Loucy (cell line): ENCODE measurements at regions not wholly inside any gene's neighbourhood (a gene's known extent, or its start where the extent isn't known, plus 50 kb on each side); places are given as distances from the start of the nearest gene placed in this dataset.

Source experiments
- H2AFZ ChIP-seq: fragments of 200-600 bp; sonication (generic); 2 replicates; pipeline ENCODE4 v1.6.0; 2016; ENCODE audit warnings: antibody characterized with exemption, mild to moderate bottlenecking, low read length, moderate library complexity
- H3F3A ChIP-seq: fragments of 200-600 bp; 2 replicates; pipeline ENCODE4 v1.6.0; 2016; ENCODE audit warnings: antibody characterized with exemption, low read depth, mild to moderate bottlenecking
- H3K27me3 ChIP-seq: fragments of 200-600 bp; sonication (generic); 2 replicates; pipeline ENCODE4 v1.6.1; 2014; ENCODE audit warnings: low read length, mild to moderate bottlenecking; ENCODE audit not compliant: insufficient read depth, poor library complexity, severe bottlenecking
- H3K36me3 ChIP-seq: fragments of 200-600 bp; sonication (generic); 2 replicates; pipeline ENCODE4 v1.6.1; 2016; ENCODE audit warnings: low read length; ENCODE audit not compliant: insufficient read depth
- H3K4me1 ChIP-seq: fragments of 200-600 bp; sonication (generic); 2 replicates; pipeline ENCODE4 v1.5.1; 2014; ENCODE audit warnings: low read length, mild to moderate bottlenecking; ENCODE audit not compliant: insufficient read depth, poor library complexity, severe bottlenecking
- H3K4me2 ChIP-seq: fragments of 200-600 bp; sonication (generic); 2 replicates; pipeline ENCODE4 v1.6.0; 2014; ENCODE audit warnings: antibody characterized with exemption, low read length, low read depth, mild to moderate bottlenecking; ENCODE audit not compliant: poor library complexity, severe bottlenecking
- H3K4me3 ChIP-seq: fragments of 200-600 bp; sonication (generic); 2 replicates; pipeline ENCODE4 v1.5.1; 2014; ENCODE audit warnings: low read length, mild to moderate bottlenecking, mixed read lengths; ENCODE audit not compliant: poor library complexity, severe bottlenecking
- H3K79me2 ChIP-seq: fragments of 200-600 bp; sonication (generic); 2 replicates; pipeline ENCODE4 v1.6.1; 2014; ENCODE audit warnings: low read length; ENCODE audit not compliant: insufficient read depth
- H3K9ac ChIP-seq: fragments of 200-600 bp; sonication (generic); 2 replicates; pipeline ENCODE4 v1.6.0; 2014; ENCODE audit warnings: mild to moderate bottlenecking, low read depth, low read length, moderate library complexity; ENCODE audit not compliant: poor library complexity, severe bottlenecking
- H3K9me2 ChIP-seq: fragments of 200-600 bp; sonication (generic); replicated peaks from 2 replicates; pipeline ENCODE4 v1.6.1; 2016; ENCODE audit warnings: low read depth, low read length, mixed read lengths
- H3K9me3 ChIP-seq: fragments of 200-600 bp; sonication (generic); 2 replicates; pipeline ENCODE4 v1.6.1; 2014; ENCODE audit warnings: mild to moderate bottlenecking, antibody characterized with exemption, low read length, low read depth; ENCODE audit not compliant: insufficient read depth
- H4K20me1 ChIP-seq: fragments of 200-600 bp; sonication (generic); 2 replicates; pipeline ENCODE4 v1.6.0; 2014; ENCODE audit warnings: antibody characterized with exemption, low read length, mild to moderate bottlenecking; ENCODE audit not compliant: insufficient read depth, poor library complexity, severe bottlenecking
- CTCF ChIP-seq: fragments of 200-600 bp; sonication (generic); conservative IDR thresholded peaks from 2 replicates; pipeline ENCODE4 v1.5.1; 2014; ENCODE audit warnings: mild to moderate bottlenecking, antibody characterized with exemption, low read length
- EZH2phosphoT487 ChIP-seq: fragments of 200-600 bp; IDR thresholded peaks from 2 replicates; pipeline ENCODE4 v1.6.1; 2018; ENCODE audit warnings: antibody characterized with exemption, mild to moderate bottlenecking, moderate library complexity, borderline replicate concordance

- Histone ChIP-seq H3K4me2 (no peak overlapping the region), H3F3A (no peaks in the 10 kb centered on the region), H3K9me3 (no peaks in the 10 kb centered on the region), H3K36me3 (no peaks in the 10 kb centered on the region), H3K4me1 (no peaks in the 10 kb centered on the region), H3K27me3 (no peaks in the 10 kb centered on the region), H3K4me3 (no peak overlapping the region), H4K20me1 (no peaks in the 10 kb centered on the region), H3K79me2 (no peaks in the 10 kb centered on the region), H2AFZ (no peak overlapping the region), H3K9ac (no peak overlapping the region), H3K9me2 (no peaks in the 10 kb centered on the region)
- TF ChIP-seq CTCF (no peak), EZH2phosphoT487 (no peak)
These were observed 378.4 kb upstream of the NRXN1 start for GRCh38 chr2:51410331-51410730.

GRCh38 chr2:51409920-51410319 lies 378.0 kb upstream of the NRXN1 start:
- Histone ChIP-seq H3K9ac (no peak overlapping the region), H3K4me2 (no peak overlapping the region)

GRCh38 chr2:51404226-51404625 lies 372.3 kb upstream of the NRXN1 start:
- H3K9me3 ChIP-seq: no peaks in the 10 kb centered on the region

More at GRCh38 chr2:51409920-51410319, 378.0 kb upstream of the NRXN1 start:
- Histone ChIP-seq H4K20me1 (no peaks in the 10 kb centered on the region), H3K27me3 (no peaks in the 10 kb centered on the region), H3K79me2 (no peaks in the 10 kb centered on the region), H3K4me1 (no peaks in the 10 kb centered on the region), H3F3A (no peaks in the 10 kb centered on the region), H3K9me2 (no peaks in the 10 kb centered on the region), H3K4me3 (no peak overlapping the region), H2AFZ (no peak overlapping the region), H3K9me3 (no peaks in the 10 kb centered on the region), H3K36me3 (no peaks in the 10 kb centered on the region)
- TF ChIP-seq CTCF (no peak), EZH2phosphoT487 (no peak)

More at GRCh38 chr2:51404226-51404625, 372.3 kb upstream of the NRXN1 start:
- TF ChIP-seq CTCF (no peak), EZH2phosphoT487 (no peak)
- no peak overlapping the region for H2AFZ ChIP-seq
- no peaks in the 10 kb centered on the region for H3K36me3 ChIP-seq
- H3K9me2 ChIP-seq: no peaks in the 10 kb centered on the region
- no peaks in the 10 kb centered on the region for H3F3A ChIP-seq
- H3K79me2 ChIP-seq: no peaks in the 10 kb centered on the region
- no peaks in the 10 kb centered on the region for H4K20me1 ChIP-seq
- no peak overlapping the region for H3K4me3 ChIP-seq
- no peak overlapping the region for H3K9ac ChIP-seq
- H3K27me3 ChIP-seq: no peaks in the 10 kb centered on the region
- no peak overlapping the region for H3K4me2 ChIP-seq
- no peaks in the 10 kb centered on the region for H3K4me1 ChIP-seq
